HG02885 (cell line): ENCODE measurements at regions not wholly inside any gene's neighbourhood (a gene's known extent, or its start where the extent isn't known, plus 50 kb on each side); places are given as distances from the start of the nearest gene placed in this dataset.
"Not testable (repeated sequence)": the region's sequence is repeated elsewhere in the genome, so short reads cannot be mapped to it uniquely, and the experiment has no call there.

Source experiments
- ATAC-seq: cut with Tn5 transposase; IDR thresholded peaks from one replicate; pipeline ENCODE4 v1.9.1; 2021; ENCODE audit warnings: mild to moderate bottlenecking; ENCODE audit not compliant: unreplicated experiment, poor library complexity

GRCh38 chr16:29107299-29107698 is 122.4 kb downstream of the LAT start:
- ATAC-seq: no peak

- not testable (repeated sequence) for ATAC-seq
Measured at GRCh38 chr16:29106259-29106908, 121.5 kb downstream of the LAT start.

GRCh38 chr16:29104600-29104999 is 119.7 kb downstream of the LAT start:
- not testable (repeated sequence) for ATAC-seq

- ATAC-seq: not testable (repeated sequence)
Measured at GRCh38 chr16:29097965-29098364, 113.1 kb downstream of the LAT start.

GRCh38 chr16:29094729-29095624 is 110.1 kb downstream of the LAT start:
- ATAC-seq: not testable (repeated sequence)

- ATAC-seq: not testable (repeated sequence)
Measured at GRCh38 chr16:29094325-29094724, 109.5 kb downstream of the LAT start.

- not testable (repeated sequence) for ATAC-seq
Measured at GRCh38 chr16:29089679-29090078, 104.8 kb downstream of the LAT start.

GRCh38 chr16:29087673-29088072 is 102.8 kb downstream of the LAT start:
- ATAC-seq: not testable (repeated sequence)

- peak; percentile 45 for ATAC-seq
Measured at GRCh38 chr16:29081829-29082639, 97.2 kb downstream of the LAT start.

- peak; percentile 74 for ATAC-seq
Measured at GRCh38 chr16:29074554-29075402, 89.9 kb downstream of the LAT start.

GRCh38 chr16:29062235-29062634 is 77.4 kb downstream of the LAT start:
- ATAC-seq: not testable (repeated sequence)

- not testable (repeated sequence) for ATAC-seq
Measured at GRCh38 chr16:29061467-29061921, 76.6 kb downstream of the LAT start.

GRCh38 chr16:29060022-29060810 is 75.4 kb downstream of the LAT start:
- not testable (repeated sequence) for ATAC-seq

- ATAC-seq: not testable (repeated sequence)
Measured at GRCh38 chr16:29059575-29059974, 74.7 kb downstream of the LAT start.
